Right hindlimb (tissue), 1 donor: ENCODE measurements at regions not wholly inside any gene's neighbourhood (a gene's known extent, or its start where the extent isn't known, plus 50 kb on each side); places are given as distances from the start of the nearest gene placed in this dataset.
"Not testable (repeated sequence)": the region's sequence is repeated elsewhere in the genome, so short reads cannot be mapped to it uniquely, and the experiment has no call there.

Source experiments
- DNase-seq: peaks from one replicate; pipeline ENCODE4 v3.0.0-alpha.2; 2018

DNA sequence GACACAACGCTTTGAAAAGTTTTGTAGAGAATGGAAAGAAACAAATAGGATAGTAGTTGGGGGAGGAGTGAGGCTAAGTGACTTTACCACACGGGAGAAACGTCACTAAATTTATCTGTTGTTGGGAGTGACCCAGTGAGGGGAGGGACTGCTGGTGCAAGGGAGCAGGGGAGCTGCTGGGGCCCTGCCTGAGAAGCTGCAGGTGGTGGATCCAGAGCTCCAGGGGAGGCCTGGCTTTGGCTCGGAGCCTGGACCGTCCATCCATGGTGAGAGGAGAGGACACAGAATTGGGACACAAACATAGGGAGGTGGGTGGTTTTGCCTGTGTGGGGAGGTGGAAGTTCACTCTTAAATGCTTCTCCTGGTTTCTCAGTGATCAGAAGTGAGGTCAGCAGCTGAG lies 107.6 kb downstream of the GOSR1 start:
- no peak for DNase-seq

DNA sequence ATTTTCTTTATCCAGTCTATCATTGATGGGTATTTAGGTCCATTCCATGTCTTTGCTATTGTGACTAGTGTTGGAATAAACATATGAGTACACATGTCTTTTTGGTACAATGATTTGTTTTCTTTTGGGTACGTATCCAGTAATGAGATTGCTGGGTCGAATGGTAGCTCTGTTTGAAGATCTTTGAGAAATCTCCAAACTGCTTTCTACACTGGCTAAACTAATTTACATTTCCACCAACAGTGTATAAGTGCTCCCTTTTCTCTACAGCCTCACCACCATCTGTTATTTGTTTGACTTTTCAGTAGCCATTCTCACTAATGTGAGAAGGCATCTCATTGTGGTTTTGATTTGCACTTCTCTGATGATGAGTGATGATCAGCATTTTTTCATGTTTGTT lies 103.7 kb downstream of the GOSR1 start:
- DNase-seq = no peak

DNA sequence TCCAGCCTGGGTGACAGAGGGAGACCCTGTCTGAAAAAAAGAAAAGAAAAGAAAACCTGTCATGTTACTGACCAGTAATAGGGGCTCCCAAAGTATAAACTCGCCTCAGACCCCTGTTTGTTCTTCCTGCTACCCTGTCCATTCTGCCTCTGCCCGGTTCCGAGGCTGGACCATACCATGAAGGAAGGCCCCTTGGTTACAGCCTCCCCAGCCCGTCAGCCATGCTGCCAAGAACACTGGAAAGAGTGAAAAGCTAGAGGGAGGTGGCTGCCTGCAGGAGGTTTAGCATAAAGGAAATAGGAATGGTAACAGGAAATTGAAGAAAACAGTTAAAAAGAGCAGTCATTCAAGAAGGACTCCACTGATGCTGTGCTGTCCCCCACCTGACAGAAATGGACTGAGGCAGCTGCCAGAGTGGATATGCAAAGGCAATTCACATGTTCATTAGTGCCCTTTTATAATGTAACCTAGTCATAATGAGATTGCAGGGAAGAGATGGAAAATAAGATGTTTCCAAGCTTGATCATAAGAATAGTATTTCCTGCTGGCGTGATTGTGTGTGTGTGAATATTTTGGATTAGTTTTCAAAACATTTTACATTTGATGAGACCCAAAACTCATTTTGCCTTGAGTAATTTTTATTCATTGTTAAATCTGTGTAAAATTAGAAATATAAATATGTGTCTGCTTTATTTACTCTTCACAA lies 102.6 kb downstream of the GOSR1 start:
- DNase-seq = no peak

DNA sequence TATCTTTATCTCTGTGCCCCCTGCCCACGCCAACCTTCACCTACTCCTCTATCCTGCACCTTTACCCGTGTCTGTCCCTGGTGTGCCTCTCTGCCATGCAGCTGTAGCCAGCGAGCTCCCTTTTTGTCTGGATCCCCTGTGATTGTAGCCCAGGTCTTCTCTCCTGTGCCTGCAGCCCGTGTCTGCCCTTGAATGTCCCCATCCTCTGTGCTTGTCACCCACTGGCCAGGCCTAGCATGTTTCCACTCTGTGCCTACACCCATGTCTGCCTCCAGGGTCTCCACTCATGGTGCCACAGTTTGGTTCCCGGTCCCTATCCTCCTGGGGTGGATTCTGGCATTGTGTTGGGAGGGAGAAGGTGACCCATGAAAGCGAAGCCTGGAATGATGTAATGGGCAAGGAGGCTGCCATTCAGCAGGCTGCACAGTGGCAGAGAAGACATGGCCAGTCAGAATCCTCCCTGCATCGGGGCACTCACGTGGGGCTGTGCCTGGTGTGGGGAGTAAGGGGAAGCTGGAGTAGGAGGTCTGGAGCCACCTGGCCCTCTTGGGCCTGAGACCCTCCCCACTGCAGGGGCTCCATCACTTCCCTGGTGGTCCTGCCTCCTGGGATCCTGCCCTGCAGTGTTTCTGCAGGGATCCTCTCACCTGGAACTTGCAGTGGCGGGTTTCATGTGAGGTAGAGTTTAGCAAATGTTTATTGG lies 101.0 kb downstream of the GOSR1 start:
- DNase-seq = not testable (repeated sequence)
